GM10266 (cell line): ENCODE measurements at regions not wholly inside any gene's neighbourhood (a gene's known extent, or its start where the extent isn't known, plus 50 kb on each side); places are given as distances from the start of the nearest gene placed in this dataset.

Source experiments
- DNase-seq: peaks from one replicate; pipeline ENCODE4 v3.0.0; 2012; ENCODE audit errors: extremely low spot score
- CTCF ChIP-seq: IDR thresholded peaks from 2 replicates; pipeline ENCODE4 v1.5.1; 2012; ENCODE audit warnings: mild to moderate bottlenecking, low read depth; ENCODE audit not compliant: control insufficient read depth, insufficient read depth; ENCODE audit errors: missing control alignments

- DNase-seq = no peak
- TF ChIP-seq CTCF = no peak
Measured at GRCh38 chr10:123544986-123545385, 121.2 kb upstream of the GPR26 start.

- no peak for DNase-seq
- no peak for TF ChIP-seq CTCF
Measured at GRCh38 chr10:123548770-123549169, 117.4 kb upstream of the GPR26 start.

- no peak for TF ChIP-seq CTCF
- no peak for DNase-seq
Measured at GRCh38 chr10:123549761-123550454, 116.2 kb upstream of the GPR26 start.

GRCh38 chr10:123550675-123551096, 115.5 kb upstream of the GPR26 start:
- DNase-seq = no peak
- no peak for TF ChIP-seq CTCF

- TF ChIP-seq CTCF = no peak
- DNase-seq = no peak
Measured at GRCh38 chr10:123551259-123551658, 114.9 kb upstream of the GPR26 start.

- no peak for TF ChIP-seq CTCF
- DNase-seq = peak; percentile 60
Measured at GRCh38 chr10:123552760-123553554, 113.2 kb upstream of the GPR26 start.
